GM12891 (cell line): ENCODE measurements at regions not wholly inside any gene's neighbourhood (a gene's known extent, or its start where the extent isn't known, plus 50 kb on each side); places are given as distances from the start of the nearest gene placed in this dataset.

Source experiments
- DNase-seq: peaks from one replicate; pipeline ENCODE4 v3.0.0; 2011; ENCODE audit warnings: low spot score; ENCODE audit not compliant: insufficient read length
- FAIRE-seq: peaks from 2 replicates; lab custom pipeline; 2011; peaks lifted over from hg19 to GRCh38; lab: Jason Lieb, UNC
- PAX5 ChIP-seq: IDR thresholded peaks from 2 replicates; pipeline ENCODE4 v1.6.1; 2011; ENCODE audit warnings: low read length, moderate library complexity, mild to moderate bottlenecking; ENCODE audit not compliant: insufficient read depth, severe bottlenecking
- POLR2A ChIP-seq: IDR thresholded peaks from 2 replicates; pipeline ENCODE4 v1.6.1; 2011; ENCODE audit warnings: low read depth, low read length, control low read depth
- POLR2AphosphoS5 ChIP-seq: IDR thresholded peaks from 2 replicates; pipeline ENCODE4 v1.6.1; 2011; ENCODE audit warnings: low read depth, low read length, control low read depth
- POU2F2 ChIP-seq: IDR thresholded peaks from 2 replicates; pipeline ENCODE4 v1.6.1; 2011; ENCODE audit warnings: low read depth, mild to moderate bottlenecking, control low read depth, low read length, moderate library complexity
- SPI1 ChIP-seq: IDR thresholded peaks from 2 replicates; pipeline ENCODE4 v1.6.1; 2011; ENCODE audit warnings: low read depth, low read length, control low read depth
- TAF1 ChIP-seq: IDR thresholded peaks from 2 replicates; pipeline ENCODE4 v1.6.1; 2011; ENCODE audit warnings: low read depth, low read length, control low read depth

DNA sequence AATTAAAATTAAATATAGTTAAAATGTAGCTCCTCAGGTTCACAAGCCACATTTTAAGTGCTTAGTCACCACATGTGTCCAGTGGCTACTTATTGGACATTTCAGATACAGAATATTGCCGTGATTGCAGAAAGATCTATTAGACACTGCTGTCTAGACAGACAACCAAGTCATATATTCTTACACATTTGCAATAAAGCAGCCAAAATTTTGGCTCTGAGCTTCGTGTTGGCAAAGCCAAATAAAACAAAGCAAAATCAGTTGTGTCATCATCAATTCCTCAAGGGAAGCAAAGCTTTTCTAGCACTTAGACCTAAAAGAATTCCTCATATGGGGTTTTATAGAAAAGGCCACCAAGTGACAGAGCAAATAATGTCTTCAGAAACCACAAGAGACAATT is 193.1 kb upstream of the LPP start:
- DNase-seq (no peak), FAIRE-seq (no peak)
- no peak for TF ChIP-seq TAF1
- no peak for TF ChIP-seq POLR2A
- TF ChIP-seq POLR2AphosphoS5, result no peak
- TF ChIP-seq POU2F2, result no peak
- no peak for TF ChIP-seq PAX5

GRCh38 chr3:187961366-187961765 is 192.6 kb upstream of the LPP start:
- no peak for TF ChIP-seq POLR2A
- no peak for TF ChIP-seq SPI1
- no peak for FAIRE-seq
- no peak for DNase-seq

GRCh38 chr3:187963003-187963676 is 190.8 kb upstream of the LPP start:
- FAIRE-seq, result no peak
- TF ChIP-seq TAF1 (no peak), PAX5 (no peak), POLR2AphosphoS5 (no peak), POLR2A (no peak), SPI1 (no peak), POU2F2 (no peak)
- DNase-seq, result no peak

GRCh38 chr3:187963677-187964385 is 190.1 kb upstream of the LPP start:
- DNase-seq (no peak), FAIRE-seq (no peak)
- TF ChIP-seq PAX5 (no peak), TAF1 (no peak), SPI1 (no peak), POU2F2 (no peak), POLR2AphosphoS5 (no peak), POLR2A (no peak)

DNA sequence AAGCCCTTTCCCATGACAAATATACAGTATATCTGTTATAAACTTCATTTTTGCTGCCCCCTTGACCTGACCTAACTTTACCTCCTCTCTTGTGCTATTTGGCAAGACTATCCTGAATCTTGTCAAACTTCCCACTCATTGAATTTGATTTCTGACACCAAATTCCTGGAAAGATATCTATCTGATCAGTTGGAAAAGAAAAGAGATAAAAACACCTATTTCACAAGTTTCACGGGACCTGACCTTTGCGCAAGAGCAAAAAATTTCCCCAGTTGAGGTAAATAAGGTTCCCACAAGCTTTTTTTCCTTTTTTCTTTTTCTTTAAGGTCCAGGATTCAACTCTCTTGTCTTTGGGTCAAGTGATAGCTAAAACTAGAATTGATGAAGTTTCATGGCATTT is 189.2 kb upstream of the LPP start:
- TF ChIP-seq PAX5 (no peak), POLR2AphosphoS5 (no peak), TAF1 (no peak), POLR2A (no peak), SPI1 (no peak), POU2F2 (no peak)
- DNase-seq (no peak), FAIRE-seq (no peak)

GRCh38 chr3:187966096-187966495 is 187.9 kb upstream of the LPP start:
- 0 out of 2 replicates have a peak, but pooled peaks have one; percentile 14 for TF ChIP-seq SPI1
- no peak for TF ChIP-seq POLR2A
- DNase-seq, result no peak
- FAIRE-seq, result no peak

DNA sequence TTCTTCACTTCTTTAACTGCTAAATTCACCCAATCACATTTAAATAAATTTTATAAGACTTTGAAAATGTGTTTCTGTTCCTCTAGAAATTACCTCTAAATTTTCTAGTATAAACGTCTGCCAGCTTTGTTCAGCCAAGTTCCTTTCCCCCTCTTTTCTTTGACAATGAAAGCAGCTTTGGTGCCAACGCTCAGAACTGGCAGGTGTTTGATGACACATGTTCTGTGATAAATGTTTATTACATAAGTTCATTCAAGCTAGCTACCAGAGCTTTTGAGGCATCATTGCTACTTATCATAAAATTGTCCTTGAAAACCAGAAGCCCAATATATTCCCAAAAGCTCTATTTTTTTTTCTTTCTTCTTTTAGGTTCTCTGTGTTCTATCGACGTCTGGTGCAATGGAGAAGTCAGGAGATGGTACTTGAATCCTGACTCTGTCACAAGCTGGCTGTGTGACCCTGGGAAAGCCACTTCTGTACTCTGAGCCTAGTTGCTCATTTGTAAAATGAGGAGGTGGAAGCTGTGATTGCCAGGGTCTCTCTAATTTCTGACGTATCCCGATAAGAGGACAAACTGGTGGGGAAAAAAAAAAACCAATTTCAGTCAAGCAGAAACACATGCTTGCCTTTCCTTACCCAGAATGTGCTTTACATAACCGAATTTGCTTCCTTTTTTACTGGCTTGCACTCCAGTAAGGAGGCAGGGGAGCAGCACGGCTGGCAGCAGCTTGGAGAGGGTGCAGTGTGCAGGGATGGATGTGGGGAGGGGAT is 187.1 kb upstream of the LPP start:
- no peak for TF ChIP-seq POU2F2
- no peak for TF ChIP-seq PAX5
- no peak for TF ChIP-seq POLR2A
- TF ChIP-seq POLR2AphosphoS5, result no peak
- no peak for TF ChIP-seq TAF1
- FAIRE-seq (no peak), DNase-seq (no peak)

DNA sequence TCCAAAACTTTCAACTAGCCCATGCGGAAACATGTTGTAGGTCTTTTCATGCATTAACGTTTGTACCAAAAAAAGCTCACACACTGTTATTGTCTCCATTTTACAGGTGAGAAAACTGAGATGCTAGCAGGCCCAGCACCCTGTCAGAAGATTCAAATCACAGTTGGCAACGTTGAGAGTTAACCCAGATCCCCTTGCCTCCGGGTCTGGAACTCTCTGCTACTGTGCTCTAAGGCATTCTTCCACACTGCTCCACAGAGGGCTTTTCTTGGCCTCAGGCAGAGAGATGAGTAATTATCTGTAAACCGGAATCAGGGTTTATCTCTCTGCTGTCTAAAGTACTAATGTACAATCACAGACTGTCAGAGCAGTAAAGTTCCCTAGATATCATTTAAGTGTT is 186.0 kb upstream of the LPP start:
- no peak for DNase-seq
- no peak for FAIRE-seq
- TF ChIP-seq SPI1 (no peak), POLR2AphosphoS5 (no peak), POLR2A (no peak), POU2F2 (no peak), PAX5 (no peak), TAF1 (no peak)

GRCh38 chr3:187968883-187969580 is 184.9 kb upstream of the LPP start:
- no peak for DNase-seq
- no peak for FAIRE-seq
- no peak for TF ChIP-seq PAX5
- no peak for TF ChIP-seq SPI1
- TF ChIP-seq POLR2A, result no peak
- no peak for TF ChIP-seq TAF1
